H1 (cell line): ENCODE measurements at regions not wholly inside any gene's neighbourhood (a gene's known extent, or its start where the extent isn't known, plus 50 kb on each side); places are given as distances from the start of the nearest gene placed in this dataset.

Experiments used
- CTCF ChIA-PET: fragments of 300-600 bp; sonication (Branson Sonifier 250); formaldehyde crosslinking; loops from one replicate; lab custom pipeline; 2021; ENCODE audit not compliant: partially characterized antibody; lab: Charles Lee
- POLR2A ChIA-PET: fragments of 300-600 bp; sonication (Branson Sonifier 250); formaldehyde crosslinking; loops from one replicate; lab custom pipeline; 2021; ENCODE audit warnings: inconsistent platforms; ENCODE audit not compliant: partially characterized antibody; lab: Charles Lee
- DNase-seq, 2 experiments: peaks; one replicate each; pipeline versions ENCODE4 v3.0.0 to v3.0.0-alpha.2; 2010 to 2022; ENCODE audit warnings: low spot score in 2 of 2, low read depth in 1 of 2, mixed read lengths in 1 of 2
- FAIRE-seq: peaks from 2 replicates; lab custom pipeline; 2011; peaks lifted over from hg19 to GRCh38; lab: Jason Lieb, UNC
- H2AFZ ChIP-seq: 2 replicates; pipeline ENCODE4 v1.8.1; 2012; ENCODE audit warnings: low read length, inconsistent platforms
- H2AK5ac ChIP-seq: 2 replicates; pipeline ENCODE4 v1.6.1; 2013; ENCODE audit warnings: low read depth, low read length
- H2BK120ac ChIP-seq: replicated peaks from 2 replicates; pipeline ENCODE3; 2013; ENCODE audit warnings: low read depth, low read length, inconsistent platforms
- H2BK12ac ChIP-seq: 2 replicates; pipeline ENCODE4 v1.6.1; 2013; ENCODE audit warnings: low read depth, low read length
- H2BK15ac ChIP-seq: 2 replicates; pipeline ENCODE4 v1.6.1; 2013; ENCODE audit warnings: low read length
- H2BK20ac ChIP-seq: 2 replicates; pipeline ENCODE4 v1.6.1; 2013; ENCODE audit warnings: low read length
- H2BK5ac ChIP-seq: 2 replicates; pipeline ENCODE4 v1.6.1; 2013; ENCODE audit warnings: low read depth, low read length
- H3K14ac ChIP-seq: 2 replicates; pipeline ENCODE4 v1.6.1; 2013; ENCODE audit warnings: inconsistent platforms; ENCODE audit not compliant: insufficient read length
- H3K18ac ChIP-seq: 2 replicates; pipeline ENCODE4 v1.6.1; 2013; ENCODE audit warnings: low read length; ENCODE audit errors: extremely low read depth
- H3K23ac ChIP-seq: 2 replicates; pipeline ENCODE4 v1.6.1; 2013; ENCODE audit warnings: inconsistent platforms; ENCODE audit not compliant: insufficient read length
- H3K23me2 ChIP-seq: 2 replicates; pipeline ENCODE4 v1.6.1; 2013; ENCODE audit warnings: low read depth, low read length
- H3K27ac ChIP-seq: 2 replicates; pipeline ENCODE4 v1.6.1; 2011; ENCODE audit warnings: low read depth, low read length, inconsistent platforms
- H3K27me3 ChIP-seq, 4 experiments: replicated peaks in 1 of 4; 1 replicate in 1 of 4; 2 replicates in 3 of 4; pipeline versions ENCODE4 v1.6.1 to v1.8.1; 2011 to 2013; ENCODE audit warnings: low read length in 3 of 4, mild to moderate bottlenecking in 3 of 4, inconsistent platforms in 2 of 4, mixed read lengths in 2 of 4, moderate library complexity in 1 of 4; ENCODE audit not compliant: control insufficient read depth in 3 of 4, insufficient read depth in 3 of 4; ENCODE audit errors: extremely low read depth in 1 of 4
- H3K36me3 ChIP-seq, 4 experiments: 2 replicates each; pipeline versions ENCODE4 v1.6.1 to v1.8.1; 2011 to 2013; ENCODE audit warnings: mild to moderate bottlenecking in 4 of 4, low read length in 3 of 4, moderate library complexity in 2 of 4, control low read depth in 1 of 4, inconsistent platforms in 1 of 4; ENCODE audit not compliant: insufficient read depth in 4 of 4, control insufficient read depth in 2 of 4
- H3K4ac ChIP-seq: replicated peaks from 2 replicates; pipeline ENCODE3; 2013; ENCODE audit warnings: low read length, low read depth, mixed read lengths, inconsistent platforms; ENCODE audit not compliant: insufficient read length
- H3K4me1 ChIP-seq, 4 experiments: replicated peaks in 1 of 4; 1 replicate in 1 of 4; 2 replicates in 3 of 4; pipeline versions ENCODE4 v1.6.1 to v1.8.1; 2011 to 2013; ENCODE audit warnings: low read length in 3 of 4, inconsistent platforms in 2 of 4, mixed read lengths in 1 of 4; ENCODE audit not compliant: insufficient read depth in 4 of 4, control insufficient read depth in 3 of 4
- H3K4me2 ChIP-seq, 2 experiments: 2 replicates each; pipeline versions ENCODE4 v1.6.1 to v1.8.1; 2011 to 2013; ENCODE audit warnings: low read depth in 2 of 2, low read length in 2 of 2, control low read depth in 1 of 2, inconsistent platforms in 1 of 2, mild to moderate bottlenecking in 1 of 2; ENCODE audit not compliant: insufficient read depth in 1 of 2
- H3K4me3 ChIP-seq, 4 experiments: fragments of 200-600, 300-600 bp in 1 of 4; sonication (generic), shearing (Covaris generic), sonication (Bioruptor Twin) in 1 of 4; 2 replicates each; pipeline versions ENCODE4 v1.5.1 to v1.8.1; 2011 to 2016; ENCODE audit warnings: low read length in 4 of 4, low read depth in 3 of 4, control low read depth in 2 of 4, inconsistent platforms in 2 of 4, mild to moderate bottlenecking in 2 of 4, mixed read lengths in 1 of 4, moderate library complexity in 1 of 4; ENCODE audit not compliant: insufficient read depth in 2 of 4; ENCODE audit errors: extremely low read depth in 1 of 4
- H3K56ac ChIP-seq: replicated peaks from 2 replicates; pipeline ENCODE3; 2013; ENCODE audit warnings: low read depth, mild to moderate bottlenecking, mixed read lengths, low read length, inconsistent platforms; ENCODE audit not compliant: insufficient read length
- H3K79me1 ChIP-seq: 2 replicates; pipeline ENCODE4 v1.6.1; 2013; ENCODE audit warnings: low read depth, low read length, control low read depth
- H3K79me2 ChIP-seq, 2 experiments: 2 replicates each; pipeline versions ENCODE4 v1.6.1 to v1.8.1; 2012 to 2013; ENCODE audit warnings: low read length in 2 of 2, mild to moderate bottlenecking in 2 of 2, inconsistent platforms in 1 of 2; ENCODE audit not compliant: insufficient read depth in 2 of 2, control insufficient read depth in 1 of 2
- H3K9ac ChIP-seq, 4 experiments: replicated peaks in 1 of 4; 1 replicate in 1 of 4; 2 replicates in 3 of 4; pipeline versions ENCODE4 v1.6.1 to v1.8.1; 2011 to 2013; ENCODE audit warnings: low read depth in 3 of 4, low read length in 3 of 4, control low read depth in 2 of 4, mild to moderate bottlenecking in 2 of 4, moderate library complexity in 2 of 4, inconsistent platforms in 1 of 4; ENCODE audit errors: extremely low read depth in 1 of 4
- H3K9me3 ChIP-seq, 2 experiments: 2 replicates each; pipeline versions ENCODE4 v1.6.1 to v1.8.1; 2012 to 2013; ENCODE audit warnings: mild to moderate bottlenecking in 2 of 2, moderate library complexity in 2 of 2, control low read depth in 1 of 2, inconsistent platforms in 1 of 2, low read depth in 1 of 2, low read length in 1 of 2, mixed read lengths in 1 of 2; ENCODE audit not compliant: insufficient read depth in 2 of 2
- H4K20me1 ChIP-seq, 2 experiments: replicated peaks in 1 of 2; 2 replicates each; pipeline versions ENCODE3 to v1.8.1; 2011 to 2013; ENCODE audit warnings: inconsistent platforms in 2 of 2, low read length in 2 of 2, mild to moderate bottlenecking in 1 of 2; ENCODE audit not compliant: insufficient read depth in 2 of 2, control insufficient read depth in 1 of 2
- H4K5ac ChIP-seq: 2 replicates; pipeline ENCODE4 v1.6.1; 2013; ENCODE audit warnings: low read length, low read depth, mixed read lengths, inconsistent platforms; ENCODE audit not compliant: insufficient read length
- H4K8ac ChIP-seq: 2 replicates; pipeline ENCODE4 v1.8.0; 2013; ENCODE audit warnings: mild to moderate bottlenecking, moderate library complexity, low read length, inconsistent platforms; ENCODE audit not compliant: insufficient read depth; ENCODE audit errors: extremely low read depth
- H4K91ac ChIP-seq: replicated peaks from 2 replicates; pipeline ENCODE3; 2013; ENCODE audit warnings: low read length, mixed read lengths, inconsistent platforms; ENCODE audit not compliant: insufficient read length
- ASH2L ChIP-seq: fragments of 200-600, 300-600 bp; sonication (generic); IDR thresholded peaks from one replicate; pipeline ENCODE4 v1.7.1; 2017; ENCODE audit warnings: low read length
- BRCA1 ChIP-seq: IDR thresholded peaks from 2 replicates; pipeline ENCODE4 v1.6.1; 2012; ENCODE audit warnings: low read depth, low read length, improper control_type of control experiment
- CBX5 ChIP-seq: fragments of 300-800, 300-1000 bp; sonication (generic); IDR thresholded peaks from 2 replicates; pipeline ENCODE4 v1.7.1; 2016; ENCODE audit warnings: antibody characterized with exemption, low read length, low read depth
- FOSL1 ChIP-seq: IDR thresholded peaks from 2 replicates; pipeline ENCODE4 v1.6.1; 2011; ENCODE audit warnings: mild to moderate bottlenecking, low read depth, low read length, moderate library complexity; ENCODE audit not compliant: insufficient read depth
- KDM4A ChIP-seq: IDR thresholded peaks from one replicate; pipeline ENCODE4 v1.7.1; 2012; ENCODE audit warnings: low read depth, mild to moderate bottlenecking, moderate library complexity, low read length, inconsistent platforms; ENCODE audit not compliant: severe bottlenecking
- NANOG ChIP-seq: IDR thresholded peaks from 2 replicates; pipeline ENCODE4 v1.6.1; 2011; ENCODE audit warnings: low read length, low read depth, mild to moderate bottlenecking, inconsistent platforms; ENCODE audit not compliant: insufficient read depth, poor library complexity, severe bottlenecking
- RFX5 ChIP-seq: IDR thresholded peaks from 2 replicates; pipeline ENCODE4 v1.6.1; 2011; ENCODE audit warnings: low read depth, low read length, improper control_type of control experiment, borderline replicate concordance
- SIN3A ChIP-seq, 2 experiments: IDR thresholded peaks in 1 of 2; conservative IDR thresholded peaks in 1 of 2; 2 replicates each; pipeline ENCODE4 v1.6.1; 2011 to 2012; ENCODE audit warnings: low read length in 2 of 2, improper control_type of control experiment in 1 of 2, low read depth in 1 of 2, mild to moderate bottlenecking in 1 of 2
- SP1 ChIP-seq: IDR thresholded peaks from 2 replicates; pipeline ENCODE4 v1.6.1; 2011; ENCODE audit warnings: low read depth, low read length
- TAF1 ChIP-seq: IDR thresholded peaks from 2 replicates; pipeline ENCODE4 v1.6.1; 2011; ENCODE audit warnings: mild to moderate bottlenecking, low read depth, low read length
- TEAD4 ChIP-seq: IDR thresholded peaks from 2 replicates; pipeline ENCODE4 v1.6.1; 2012; ENCODE audit warnings: low read depth, low read length, inconsistent platforms, mixed read lengths
- WGBS, 2 experiments: shearing (Covaris generic) in 1 of 2; methylation state at CpG; one replicate each; pipeline versions ENCODE4 v1.1.6 to v1.1.7; 2013 to 2015; ENCODE audit warnings: low lambda C conversion rate in 2 of 2, mixed read lengths in 2 of 2, inconsistent platforms in 1 of 2, low coverage in 1 of 2, missing lambda C conversion rate in 1 of 2; ENCODE audit not compliant: insufficient replicate concordance in 2 of 2, insufficient coverage in 1 of 2, insufficient read length in 1 of 2; ENCODE audit errors: extremely low coverage in 1 of 2, missing lambda C conversion rate in 1 of 2; 5-methylcytosine and 5-hydroxymethylcytosine counted together
- TF ChIP-seq, protein P1 (sequence below): IDR thresholded peaks from 2 replicates; pipeline ENCODE4 v1.6.1; 2012; ENCODE audit warnings: low read length, inconsistent platforms

DNA sequence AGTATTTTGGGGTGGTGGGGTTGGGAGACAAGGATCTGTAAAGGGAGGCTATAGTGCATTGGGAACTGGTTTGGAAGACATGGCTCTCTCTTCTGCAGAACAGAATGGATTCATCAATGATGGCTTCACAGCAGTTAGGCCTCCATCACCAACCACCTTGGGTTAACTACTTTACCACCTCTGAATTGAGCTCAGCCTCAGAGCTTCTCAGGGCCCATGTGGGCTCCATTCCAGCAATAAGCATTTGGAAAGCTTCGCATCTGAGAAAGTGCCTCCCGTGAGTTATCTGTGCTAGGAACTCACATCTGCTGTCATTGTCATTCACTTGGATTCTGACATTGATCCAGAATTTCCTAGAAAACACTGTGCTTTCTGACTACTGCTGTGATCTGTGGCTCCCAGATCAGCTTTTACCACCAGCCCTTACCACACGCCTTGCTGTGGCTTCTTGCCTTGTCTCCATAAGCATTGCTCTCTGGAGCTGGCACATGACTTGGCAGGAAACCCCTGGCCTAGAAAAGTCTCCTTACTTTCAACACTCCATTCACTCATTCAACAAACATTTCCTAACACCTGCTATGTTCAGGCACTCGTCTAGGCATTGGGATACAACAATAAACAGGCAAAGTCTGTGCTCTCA, 70.7 kb upstream of the ADO start:
- no peak overlapping the region for H3K23ac ChIP-seq
- no peaks in the 10 kb centered on the region for H3K27me3 ChIP-seq
- no peak overlapping the region for H2BK5ac ChIP-seq
- no peak overlapping the region for H3K9ac ChIP-seq
- H3K4me1 ChIP-seq = no peaks in the 10 kb centered on the region
- no peak overlapping the region for H3K4me3 ChIP-seq
- H3K4ac ChIP-seq = no peak overlapping the region
- H2BK120ac ChIP-seq = no peak overlapping the region
- no peaks in the 10 kb centered on the region for H4K20me1 ChIP-seq
- no peaks in the 10 kb centered on the region for H3K23me2 ChIP-seq
- WGBS, 2 experiments = 87% methylated on average over 4 of the region's 4 CpGs; no CpG with 5 or more reads in 1 of the 2 experiments
- no peaks in the 10 kb centered on the region for H3K9me3 ChIP-seq
- H4K91ac ChIP-seq = no peak overlapping the region
- FAIRE-seq = no peak
- no peaks in the 10 kb centered on the region for H3K79me1 ChIP-seq
- H3K4me2 ChIP-seq = no peak overlapping the region
- ChIA-PET CTCF (interaction anchor here (0.6 to 0.8 kb wide), 3 partner anchors 26 to 1636 kb away, joined by 3 to 4 read pairs (median 3); no protein-coding TSS in a partner anchor), POLR2A (interaction anchor here (1.3 kb wide), 1 partner anchor 42 kb away, joined by 3 read pairs; no protein-coding TSS in a partner anchor)
- H3K36me3 ChIP-seq = no peaks in the 10 kb centered on the region
- H2BK12ac ChIP-seq = no peak overlapping the region
- no peak for DNase-seq
- no peak overlapping the region for H4K5ac ChIP-seq
- no peak overlapping the region for H3K14ac ChIP-seq
- H2AFZ ChIP-seq = no peak overlapping the region
- no peak overlapping the region for H3K18ac ChIP-seq
- no peak overlapping the region for H4K8ac ChIP-seq
- H2BK15ac ChIP-seq = no peak overlapping the region
- no peak overlapping the region for H2BK20ac ChIP-seq
- no peaks in the 10 kb centered on the region for H3K79me2 ChIP-seq
- no peak overlapping the region for H3K27ac ChIP-seq
- H3K56ac ChIP-seq = no peak overlapping the region
- H2AK5ac ChIP-seq = no peak overlapping the region
- no peak for TF ChIP-seq NANOG
- TF ChIP-seq ASH2L = no peak
- no peak for TF ChIP-seq BRCA1
- no peak for TF ChIP-seq KDM4A
- TF ChIP-seq RFX5 = no peak
- TF ChIP-seq, protein P1, sequence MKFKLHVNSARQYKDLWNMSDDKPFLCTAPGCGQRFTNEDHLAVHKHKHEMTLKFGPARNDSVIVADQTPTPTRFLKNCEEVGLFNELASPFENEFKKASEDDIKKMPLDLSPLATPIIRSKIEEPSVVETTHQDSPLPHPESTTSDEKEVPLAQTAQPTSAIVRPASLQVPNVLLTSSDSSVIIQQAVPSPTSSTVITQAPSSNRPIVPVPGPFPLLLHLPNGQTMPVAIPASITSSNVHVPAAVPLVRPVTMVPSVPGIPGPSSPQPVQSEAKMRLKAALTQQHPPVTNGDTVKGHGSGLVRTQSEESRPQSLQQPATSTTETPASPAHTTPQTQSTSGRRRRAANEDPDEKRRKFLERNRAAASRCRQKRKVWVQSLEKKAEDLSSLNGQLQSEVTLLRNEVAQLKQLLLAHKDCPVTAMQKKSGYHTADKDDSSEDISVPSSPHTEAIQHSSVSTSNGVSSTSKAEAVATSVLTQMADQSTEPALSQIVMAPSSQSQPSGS = no peak
- no peak for TF ChIP-seq FOSL1
- TF ChIP-seq TEAD4 = no peak
- TF ChIP-seq SIN3A (conservative IDR thresholded peaks at IDR 0.05 in 1 of 2, IDR thresholded peaks at IDR 0.05 in 1 of 2; ENCODE audit: low read depth in 1 of 2, low read length in 2 of 2) = no peak
- TF ChIP-seq SP1 = no peak
- TF ChIP-seq TAF1 = no peak
- TF ChIP-seq CBX5 = no peak
